IMR-90 (cell line): ENCODE measurements at regions not wholly inside any gene's neighbourhood (a gene's known extent, or its start where the extent isn't known, plus 50 kb on each side); places are given as distances from the start of the nearest gene placed in this dataset.

ENCODE experiments used
- ATAC-seq: fragments of 200-7000 bp; cut with Tn5 transposase; 2 replicates; pipeline ENCODE4 v1.9.1; 2020; ENCODE audit warnings: low read depth, mild to moderate bottlenecking, moderate library complexity
- BruUV-seq: library from RNA; stranded (reverse); fragments of 400-500 nt; replicated peaks from 2 replicates; lab custom pipeline; 2021; lab: Mats Ljungman, UMichigan
- CTCF ChIA-PET: fragments of 300-600 bp; formaldehyde crosslinking; extraction: SDS; loops from one replicate; lab custom pipeline; 2021; ENCODE audit warnings: antibody characterized with exemption; lab: Yijun Ruan, JAX
- POLR2A ChIA-PET: fragments of 300-600 bp; sonication (Branson Sonifier 250); formaldehyde crosslinking; loops from one replicate; lab custom pipeline; 2022; ENCODE audit warnings: antibody characterized with exemption; ENCODE audit not compliant: unreplicated experiment; lab: Charles Lee
- DNase-seq: peaks from one replicate; pipeline ENCODE4 v3.0.0; 2013
- H2AFZ ChIP-seq: replicated peaks from 2 replicates; pipeline ENCODE3; 2013; ENCODE audit warnings: low read length, mild to moderate bottlenecking; ENCODE audit not compliant: poor library complexity
- H2AK5ac ChIP-seq: 2 replicates; pipeline ENCODE4 v1.6.1; 2013; ENCODE audit warnings: low read depth, low read length, inconsistent platforms
- H2AK9ac ChIP-seq: replicated peaks from 2 replicates; pipeline ENCODE3; 2013; ENCODE audit warnings: mild to moderate bottlenecking, low read depth, low read length, moderate library complexity; ENCODE audit not compliant: poor library complexity
- H2BK120ac ChIP-seq: 2 replicates; pipeline ENCODE4 v1.6.1; 2013; ENCODE audit warnings: low read depth, low read length, inconsistent platforms
- H2BK15ac ChIP-seq: 3 replicates; pipeline ENCODE4 v1.6.1; 2013; ENCODE audit warnings: low read depth, low read length, inconsistent platforms
- H2BK20ac ChIP-seq: 2 replicates; pipeline ENCODE4 v1.6.1; 2013; ENCODE audit warnings: low read depth, mild to moderate bottlenecking, inconsistent platforms, low read length, moderate library complexity
- H2BK5ac ChIP-seq: 2 replicates; pipeline ENCODE4 v1.6.1; 2013; ENCODE audit warnings: mild to moderate bottlenecking, low read depth, low read length, inconsistent platforms; ENCODE audit not compliant: poor library complexity, severe bottlenecking
- H3K14ac ChIP-seq: replicated peaks from 2 replicates; pipeline ENCODE4 v1.6.1; 2013; ENCODE audit warnings: low read depth, low read length, inconsistent platforms
- H3K18ac ChIP-seq: 2 replicates; pipeline ENCODE4 v1.6.1; 2013; ENCODE audit warnings: low read depth, low read length, control low read depth
- H3K23ac ChIP-seq: 2 replicates; pipeline ENCODE4 v1.6.1; 2013; ENCODE audit warnings: low read depth, low read length, inconsistent platforms
- H3K27ac ChIP-seq: 2 replicates; pipeline ENCODE4 v1.5.1; 2013; ENCODE audit warnings: mild to moderate bottlenecking, control low read depth, low read length; ENCODE audit not compliant: insufficient read depth
- H3K27me3 ChIP-seq: 2 replicates; pipeline ENCODE4 v1.6.1; 2013; ENCODE audit warnings: low read length; ENCODE audit not compliant: control insufficient read depth, insufficient read depth
- H3K36me3 ChIP-seq: 2 replicates; pipeline ENCODE4 v1.6.1; 2013; ENCODE audit warnings: low read length, mixed read lengths; ENCODE audit not compliant: control insufficient read depth, insufficient read depth
- H3K4ac ChIP-seq: 2 replicates; pipeline ENCODE4 v1.6.1; 2013; ENCODE audit warnings: low read depth, low read length, inconsistent platforms
- H3K4me1 ChIP-seq: 2 replicates; pipeline ENCODE4 v1.6.1; 2013; ENCODE audit warnings: low read length, mixed read lengths; ENCODE audit not compliant: control insufficient read depth, insufficient read depth
- H3K4me2 ChIP-seq: 2 replicates; pipeline ENCODE4 v1.6.1; 2013; ENCODE audit warnings: low read depth, mild to moderate bottlenecking, control low read depth, low read length, moderate library complexity
- H3K4me3 ChIP-seq: 2 replicates; pipeline ENCODE4 v1.5.1; 2013; ENCODE audit warnings: low read depth, mild to moderate bottlenecking, control low read depth, low read length, moderate library complexity; ENCODE audit not compliant: insufficient read depth
- H3K56ac ChIP-seq: 2 replicates; pipeline ENCODE4 v1.6.1; 2013; ENCODE audit warnings: low read length, inconsistent platforms; ENCODE audit not compliant: insufficient read depth; ENCODE audit errors: extremely low read depth
- H3K79me1 ChIP-seq, 2 experiments: 2 replicates each; pipeline ENCODE4 v1.6.1; 2013; ENCODE audit warnings: low read length in 2 of 2, inconsistent platforms in 1 of 2, low read depth in 1 of 2
- H3K9ac ChIP-seq: 2 replicates; pipeline ENCODE4 v1.6.1; 2013; ENCODE audit warnings: low read depth, low read length, control low read depth
- H3K9me1 ChIP-seq: 2 replicates; pipeline ENCODE4 v1.6.1; 2013; ENCODE audit warnings: low read length, inconsistent platforms; ENCODE audit not compliant: insufficient read depth
- H3K9me3 ChIP-seq: 2 replicates; pipeline ENCODE4 v1.6.1; 2013; ENCODE audit warnings: low read length; ENCODE audit not compliant: control insufficient read depth, insufficient read depth
- H4K20me1 ChIP-seq: 2 replicates; pipeline ENCODE4 v1.6.1; 2013; ENCODE audit warnings: low read length, inconsistent platforms; ENCODE audit not compliant: insufficient read depth
- H4K5ac ChIP-seq: 2 replicates; pipeline ENCODE4 v1.6.1; 2013; ENCODE audit warnings: mild to moderate bottlenecking, low read depth, low read length, control low read depth
- H4K8ac ChIP-seq, 2 experiments: 2 replicates each; pipeline ENCODE4 v1.6.1; 2013; ENCODE audit warnings: low read depth in 2 of 2, low read length in 2 of 2, control low read depth in 1 of 2, inconsistent platforms in 1 of 2
- H4K91ac ChIP-seq: 2 replicates; pipeline ENCODE4 v1.6.1; 2013; ENCODE audit warnings: low read depth, low read length, inconsistent platforms; ENCODE audit not compliant: insufficient read depth
- BHLHE40 ChIP-seq: fragments of 150-350 bp; IDR thresholded peaks from 2 replicates; pipeline ENCODE4 v1.6.1; 2016; ENCODE audit warnings: mild to moderate bottlenecking, low read depth, low read length
- CEBPB ChIP-seq: IDR thresholded peaks from 2 replicates; pipeline ENCODE4 v1.6.1; 2012; ENCODE audit warnings: low read depth, low read length, improper control_type of control experiment
- FOS ChIP-seq: fragments of 150-350 bp; IDR thresholded peaks from 2 replicates; pipeline ENCODE4 v1.6.1; 2016; ENCODE audit warnings: low read depth, low read length
- MAZ ChIP-seq: IDR thresholded peaks from 2 replicates; pipeline ENCODE4 v1.6.1; 2012; ENCODE audit warnings: low read depth, mild to moderate bottlenecking, low read length, improper control_type of control experiment, moderate library complexity, borderline replicate concordance
- MXI1 ChIP-seq: IDR thresholded peaks from 2 replicates; pipeline ENCODE4 v1.6.1; 2012; ENCODE audit warnings: low read depth, mild to moderate bottlenecking, low read length, moderate library complexity, borderline replicate concordance
- POLR2A ChIP-seq: IDR thresholded peaks from 2 replicates; pipeline ENCODE4 v1.6.1; 2012; ENCODE audit warnings: mild to moderate bottlenecking, low read depth, low read length
- RCOR1 ChIP-seq: IDR thresholded peaks from 2 replicates; pipeline ENCODE4 v1.6.1; 2012; ENCODE audit warnings: mild to moderate bottlenecking, low read length, improper control_type of control experiment; ENCODE audit not compliant: insufficient replicate concordance
- RFX5 ChIP-seq: IDR thresholded peaks from 2 replicates; pipeline ENCODE4 v1.8.0; 2012; ENCODE audit warnings: low read depth, mild to moderate bottlenecking, low read length, moderate library complexity
- WGBS, 2 experiments: methylation state at CpG; one replicate each; pipeline versions ENCODE4 v1.1.5 to v1.1.7; 2013; ENCODE audit warnings: missing lambda C conversion rate in 2 of 2; ENCODE audit not compliant: insufficient read length in 1 of 2; ENCODE audit errors: extremely low coverage in 2 of 2; 5-methylcytosine and 5-hydroxymethylcytosine counted together
- dilution Hi-C: fragments of 300-500 bp; cut with HindIII; formaldehyde crosslinking; loops from one replicate; pipeline ENCODE4 v1.14.3; 2018; ENCODE audit warnings: low sequenced_read_pairs; ENCODE audit not compliant: unreplicated experiment
- in situ Hi-C: fragments of 300-500 bp; cut with MboI; formaldehyde crosslinking; loops from 3 replicates; pipeline ENCODE4 v1.14.3; 2019; ENCODE audit warnings: low sequenced_read_pairs, inconsistent platforms, mixed read lengths
- intact Hi-C: fragments of 100-400 bp; cut with micrococcal nuclease; formaldehyde crosslinking; loops from 2 replicates; pipeline ENCODE4 v1.10.0; 2022
- TF ChIP-seq, protein P1 (sequence below): fragments of 150-350 bp; IDR thresholded peaks from 2 replicates; pipeline ENCODE4 v1.6.1; 2016; ENCODE audit warnings: low read depth, mild to moderate bottlenecking, low read length, moderate library complexity, borderline replicate concordance

DNA sequence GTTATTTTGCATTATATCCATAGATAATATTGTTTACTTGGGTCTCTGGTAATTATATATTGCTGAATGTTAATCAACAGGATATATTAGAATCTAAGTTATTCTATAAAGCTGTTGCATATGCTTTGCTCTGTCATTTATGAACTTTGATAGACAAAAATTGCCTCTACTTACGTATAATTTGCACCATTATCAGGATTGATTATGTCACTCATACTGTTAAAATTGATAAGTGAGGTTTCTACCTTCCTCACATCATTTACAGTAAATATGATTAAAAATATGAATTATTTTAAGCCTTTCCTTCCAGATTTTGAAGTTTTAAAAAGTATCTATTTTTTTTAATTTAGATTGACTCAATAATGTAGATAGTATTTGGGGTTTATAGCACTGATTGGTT is 1540.4 kb upstream of the PRMT6 start:
- Histone ChIP-seq H3K23ac (no peak overlapping the region), H3K27me3 (no peaks in the 10 kb centered on the region), H3K14ac (no peak overlapping the region), H3K4me1 (no peaks in the 10 kb centered on the region), H3K4me3 (no peak overlapping the region), H2AK5ac (no peak overlapping the region), H4K5ac (no peak overlapping the region), H3K9me1 (no peaks in the 10 kb centered on the region), H2AFZ (no peak overlapping the region), H2BK20ac (no peak overlapping the region), H3K4me2 (no peak overlapping the region), H4K91ac (no peak overlapping the region), H3K56ac (no peak overlapping the region), H4K8ac (no peak overlapping the region), H3K4ac (no peak overlapping the region), H3K79me1 (no peaks in the 10 kb centered on the region), H3K36me3 (no peaks in the 10 kb centered on the region), H3K9ac (no peak overlapping the region), H2BK120ac (no peak overlapping the region), H3K18ac (no peak overlapping the region), H2BK15ac (no peak overlapping the region), H3K9me3 (peaks cover under 1% of the 10 kb centered on the region; the same call in 1 of the 2 replicates), H2BK5ac (no peak overlapping the region), H2AK9ac (no peak overlapping the region), H4K20me1 (no peaks in the 10 kb centered on the region), H3K27ac (no peak overlapping the region)
- CTCF ChIA-PET: no interaction called here
- POLR2A ChIA-PET: no interaction called here
- BruUV-seq: no TSS peak
- dilution Hi-C loops (no loop called here), in situ Hi-C loops (no loop called here), intact Hi-C loops (no loop called here)
- no peak for DNase-seq
- WGBS, 2 experiments: no CpG with 5 or more reads among the region's 1 CpG
- TF ChIP-seq, protein P1, sequence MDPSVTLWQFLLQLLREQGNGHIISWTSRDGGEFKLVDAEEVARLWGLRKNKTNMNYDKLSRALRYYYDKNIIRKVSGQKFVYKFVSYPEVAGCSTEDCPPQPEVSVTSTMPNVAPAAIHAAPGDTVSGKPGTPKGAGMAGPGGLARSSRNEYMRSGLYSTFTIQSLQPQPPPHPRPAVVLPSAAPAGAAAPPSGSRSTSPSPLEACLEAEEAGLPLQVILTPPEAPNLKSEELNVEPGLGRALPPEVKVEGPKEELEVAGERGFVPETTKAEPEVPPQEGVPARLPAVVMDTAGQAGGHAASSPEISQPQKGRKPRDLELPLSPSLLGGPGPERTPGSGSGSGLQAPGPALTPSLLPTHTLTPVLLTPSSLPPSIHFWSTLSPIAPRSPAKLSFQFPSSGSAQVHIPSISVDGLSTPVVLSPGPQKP: no peak
- no peak for TF ChIP-seq BHLHE40
- no peak for TF ChIP-seq RCOR1
- TF ChIP-seq MAZ: no peak
- TF ChIP-seq FOS: no peak
- no peak for TF ChIP-seq CEBPB
- no peak for TF ChIP-seq MXI1
- no peak for TF ChIP-seq RFX5
- TF ChIP-seq POLR2A: no peak
- no peak for ATAC-seq
